NCI-H1417 treated with DMSO at 0.1 percent for 48 hours (cell line): ENCODE measurements at regions not wholly inside any gene's neighbourhood (a gene's known extent, or its start where the extent isn't known, plus 50 kb on each side); places are given as distances from the start of the nearest gene placed in this dataset.

Source experiments
- DNase-seq: peaks from one replicate; lab custom pipeline; 2025; lab: John Stamatoyannopoulos, UW

DNA sequence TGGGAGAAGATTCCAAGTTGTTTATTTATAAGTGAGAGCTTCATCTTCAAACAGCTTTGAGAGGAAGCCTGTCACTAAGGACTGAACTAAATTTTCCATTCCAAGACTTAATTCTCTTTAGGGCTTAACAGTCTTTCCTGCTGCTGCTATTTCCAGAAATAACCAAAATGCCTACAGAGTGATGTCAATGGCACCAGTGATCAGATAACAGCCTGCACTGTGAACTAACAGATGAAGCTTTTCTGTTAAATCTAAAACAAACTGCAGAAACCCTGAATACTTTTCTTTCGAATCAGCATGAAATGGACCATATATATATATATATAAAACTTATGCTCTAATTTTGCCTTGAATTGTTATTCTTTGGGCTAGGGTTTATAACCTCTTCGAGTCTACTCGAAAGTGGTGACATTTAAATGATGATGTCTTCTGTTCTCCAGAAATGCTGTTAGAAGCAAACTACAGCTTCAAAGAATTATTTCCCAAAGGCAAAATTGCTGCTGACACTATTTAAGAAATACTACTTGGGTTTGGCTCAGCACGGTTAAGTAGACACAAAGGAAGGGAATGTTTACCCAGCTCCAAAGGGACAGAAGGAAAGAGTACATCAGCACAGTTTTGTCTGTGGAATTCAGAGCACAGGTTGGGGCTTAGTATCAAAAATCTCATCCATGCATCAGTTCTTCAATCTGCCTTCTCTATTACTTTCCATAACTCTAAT, 238.5 kb upstream of the LRRN1 start:
- no peak for DNase-seq

DNA sequence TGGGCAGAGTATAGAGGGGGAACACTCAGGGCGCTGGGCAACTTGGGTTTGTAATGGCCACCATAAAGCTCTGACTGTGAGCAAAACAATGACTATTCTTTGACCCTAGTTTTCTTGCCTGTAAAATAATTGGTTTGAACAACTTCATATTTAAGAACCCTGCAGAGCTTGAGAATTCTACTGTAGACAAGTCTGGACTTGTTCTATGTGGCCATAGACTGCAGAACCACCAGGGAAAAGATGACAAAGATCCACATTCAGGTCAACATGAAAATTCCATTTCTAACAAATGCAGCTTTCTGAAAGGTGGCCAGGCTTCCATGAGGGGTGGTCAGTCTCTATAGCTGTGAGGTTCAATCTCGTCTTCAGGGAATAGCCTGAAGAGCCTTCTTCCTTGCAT, 239.4 kb upstream of the LRRN1 start:
- DNase-seq, result no peak

- DNase-seq, result no peak
These were observed 243.2 kb upstream of the LRRN1 start for GRCh38 chr3:3556078-3556477.

GRCh38 chr3:3553236-3553635, 246.0 kb upstream of the LRRN1 start:
- DNase-seq, result no peak

GRCh38 chr3:3552761-3553160, 246.5 kb upstream of the LRRN1 start:
- DNase-seq, result no peak

- no peak for DNase-seq
These were observed 247.2 kb upstream of the LRRN1 start for GRCh38 chr3:3551981-3552380.

GRCh38 chr3:3545360-3545759, 253.9 kb upstream of the LRRN1 start:
- DNase-seq, result no peak

DNA sequence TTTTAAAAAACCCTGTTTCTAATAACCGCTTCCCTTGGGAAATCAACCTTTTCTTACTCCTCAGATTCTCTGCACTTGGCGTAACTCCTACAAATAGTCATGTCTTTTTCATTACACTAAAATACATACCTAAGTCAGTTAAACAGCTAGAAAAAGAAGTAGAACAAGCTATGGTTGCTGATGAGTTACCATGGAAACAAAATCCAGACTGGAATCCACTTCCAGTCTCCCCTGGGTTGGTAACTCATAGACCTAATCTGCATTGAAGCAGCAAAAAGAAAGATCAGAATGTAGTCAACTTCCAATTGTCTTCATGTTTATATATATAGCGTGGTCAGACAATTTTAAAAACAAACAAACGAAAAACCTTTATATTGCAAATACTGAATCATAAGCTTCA, 260.8 kb upstream of the LRRN1 start:
- DNase-seq, result no peak

- no peak for DNase-seq
These were observed 266.7 kb upstream of the LRRN1 start for GRCh38 chr3:3532508-3532907.

DNA sequence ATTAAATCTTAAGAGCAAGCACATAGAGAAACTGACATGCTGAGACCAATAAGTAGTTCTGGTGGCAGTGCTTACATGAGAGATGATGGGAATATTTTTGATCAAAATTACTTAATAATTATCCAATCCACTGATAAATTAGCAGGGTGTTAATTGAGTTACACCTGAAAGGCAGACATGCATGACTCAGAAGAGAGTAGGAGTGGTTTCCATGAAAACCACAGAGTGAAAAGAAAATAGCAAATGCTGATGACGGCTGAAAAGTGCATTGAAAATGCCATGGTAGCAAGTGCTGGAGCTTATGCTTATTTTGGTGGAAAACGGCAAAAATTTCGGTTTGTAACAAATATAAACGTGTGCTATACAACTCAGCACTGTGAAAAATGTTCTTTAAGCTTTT, 267.8 kb upstream of the LRRN1 start:
- DNase-seq, result no peak

- DNase-seq, result no peak
These were observed 280.0 kb upstream of the LRRN1 start for GRCh38 chr3:3519266-3519665.

DNA sequence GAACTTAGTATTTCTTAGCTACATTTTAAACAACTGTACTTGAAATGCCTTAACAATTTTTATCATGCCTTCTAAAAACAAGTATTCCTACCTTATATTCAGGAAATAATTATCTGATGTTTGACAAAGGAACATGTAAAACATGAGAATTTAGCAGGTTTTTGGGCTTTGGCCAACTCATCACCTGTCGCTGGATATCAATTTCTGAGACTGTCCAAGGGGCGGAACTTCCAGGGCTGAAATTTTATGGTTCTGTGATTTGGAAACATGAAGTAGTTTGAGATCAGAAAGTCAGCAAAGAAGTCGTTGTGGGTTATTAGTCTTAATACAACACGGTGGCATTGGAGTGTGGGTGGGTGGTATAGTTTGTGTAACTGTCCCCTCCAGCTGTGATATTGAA, 282.2 kb upstream of the LRRN1 start:
- DNase-seq, result no peak

GRCh38 chr3:3516384-3516783, 282.8 kb upstream of the LRRN1 start:
- DNase-seq, result no peak

- no peak for DNase-seq
These were observed 289.6 kb upstream of the LRRN1 start for GRCh38 chr3:3509665-3510064.

GRCh38 chr3:3504686-3505085, 294.5 kb upstream of the LRRN1 start:
- no peak for DNase-seq

- no peak for DNase-seq
These were observed 295.8 kb upstream of the LRRN1 start for GRCh38 chr3:3503411-3503810.

DNA sequence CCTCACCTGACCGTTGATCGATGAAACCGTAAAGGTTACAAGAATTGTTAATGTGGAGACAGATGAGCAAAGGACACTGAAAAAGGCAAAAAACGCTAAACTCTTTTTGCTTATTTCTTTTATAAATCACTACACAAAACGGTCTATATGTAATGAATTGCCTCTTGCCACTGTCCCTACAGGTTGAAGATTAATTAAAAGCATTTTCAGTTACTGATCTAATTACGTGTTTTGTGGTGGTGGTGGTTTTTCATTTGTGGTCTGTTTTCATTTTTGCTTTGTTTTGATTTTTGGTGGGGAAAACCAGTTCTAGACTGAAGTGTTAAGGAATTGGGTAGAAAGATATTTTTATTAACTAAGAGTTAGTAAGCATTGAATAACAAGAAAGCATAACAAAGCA, 299.2 kb upstream of the LRRN1 start:
- no peak for DNase-seq

DNA sequence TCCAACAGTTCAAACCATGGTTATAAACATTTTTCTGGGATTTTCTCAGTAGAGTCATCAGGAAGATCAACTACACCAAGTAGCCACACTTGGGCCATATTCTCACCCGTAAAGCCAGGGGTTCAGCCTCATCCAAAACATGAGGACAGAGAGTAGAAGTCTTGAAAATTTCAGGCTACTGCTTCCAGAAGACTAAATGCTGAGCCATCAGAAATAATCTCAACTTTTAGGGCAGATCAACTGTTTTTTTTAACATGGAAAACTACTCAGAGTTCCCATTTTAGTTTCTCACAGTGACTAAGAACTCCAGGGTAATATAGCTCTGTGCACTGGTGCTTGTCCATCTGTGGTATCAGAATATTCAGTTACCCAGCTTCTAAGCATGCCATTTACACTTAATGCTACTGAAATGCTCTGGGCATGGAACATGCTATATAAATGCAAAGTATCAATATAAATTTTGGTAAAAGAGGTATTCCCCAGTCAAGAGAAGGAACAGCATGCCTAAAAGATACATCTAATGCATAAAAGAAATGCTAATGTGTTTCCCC, 300.1 kb upstream of the LRRN1 start:
- no peak for DNase-seq

GRCh38 chr3:3495611-3496010, 303.6 kb upstream of the LRRN1 start:
- DNase-seq, result no peak

DNA sequence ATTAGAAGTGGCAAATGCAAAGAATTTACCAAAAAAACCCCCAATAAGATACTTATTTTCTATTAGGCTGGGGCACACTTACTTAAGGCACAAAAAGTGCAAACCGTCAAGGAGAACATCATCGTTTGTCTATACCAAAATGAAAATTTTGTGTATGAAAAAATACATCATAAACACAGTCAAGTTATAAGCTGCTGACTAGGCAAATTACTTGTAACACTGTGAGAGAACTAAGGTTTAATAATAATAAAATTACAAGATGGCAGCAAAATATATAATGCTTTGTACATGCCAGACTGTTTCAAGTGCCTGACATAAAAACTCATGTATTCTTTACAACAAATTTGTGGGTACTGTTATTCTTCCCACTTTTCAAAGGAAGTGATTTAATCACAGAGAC, 297.2 kb upstream of the CRBN start:
- no peak for DNase-seq

DNA sequence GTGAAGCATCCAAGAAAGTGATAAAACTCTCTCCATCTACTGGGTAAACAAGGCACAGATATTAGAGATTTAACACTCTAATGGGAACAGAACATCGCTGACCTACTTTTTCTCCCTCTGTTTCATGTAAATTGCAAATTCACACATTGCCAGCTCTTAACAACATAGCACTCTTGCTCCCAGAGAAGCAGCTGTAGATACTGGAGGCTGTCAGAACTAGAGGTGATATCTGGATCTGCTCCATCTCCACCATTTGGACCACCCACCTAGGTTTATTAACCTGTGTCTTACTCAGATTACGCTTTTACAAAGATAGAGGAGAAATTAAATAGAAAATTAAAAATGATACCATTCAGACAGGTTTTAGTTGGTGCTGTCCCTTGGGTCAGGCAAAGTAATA, 289.1 kb upstream of the CRBN start:
- DNase-seq, result no peak

- no peak for DNase-seq
These were observed 284.6 kb upstream of the CRBN start for GRCh38 chr3:3464131-3464530.

GRCh38 chr3:3461317-3461716, 281.8 kb upstream of the CRBN start:
- DNase-seq, result no peak

DNA sequence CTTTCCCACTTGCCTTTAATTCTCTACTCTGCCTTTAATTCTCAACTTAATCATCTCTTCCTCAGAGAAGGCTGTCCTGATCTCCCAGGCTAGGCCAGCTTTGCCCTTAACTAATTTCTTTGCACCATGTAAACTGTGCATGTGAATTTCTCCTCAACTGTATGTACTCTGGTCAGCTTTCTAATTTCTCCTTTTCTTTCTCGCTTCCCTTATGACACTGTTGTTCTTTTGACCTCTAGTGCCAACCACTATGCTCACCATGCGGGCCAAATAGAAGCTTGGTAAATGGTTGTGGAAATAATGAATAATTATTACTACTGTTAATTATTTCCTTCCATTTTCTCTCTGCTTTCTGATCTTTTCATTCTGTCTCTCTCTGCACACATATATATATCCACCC, 269.0 kb upstream of the CRBN start:
- DNase-seq, result no peak
